ENCODE measurements at regions not wholly inside any gene's neighbourhood (a gene's known extent, or its start where the extent isn't known, plus 50 kb on each side); places are given as distances from the start of the nearest gene placed in this dataset.

GRCh38 chr10:127610816-127611215 lies 61.7 kb downstream of the NPS start:
- H3K36me3 ChIP-seq (ENCODE audit: low read depth): no peaks in the 10 kb centered on the region
- no peak for TF ChIP-seq CTCF (IDR thresholded peaks at IDR 0.05; ENCODE audit: poor library complexity, severe bottlenecking)
- no peaks in the 10 kb centered on the region for H3K9me3 ChIP-seq (ENCODE audit: severe bottlenecking)
- no peak for ATAC-seq (ENCODE audit: low read depth)
- no peak for DNase-seq (ENCODE audit: low spot score)
- no peak overlapping the region for H3K27ac ChIP-seq (ENCODE audit: poor library complexity, severe bottlenecking)
- no peaks in the 10 kb centered on the region for H3K4me1 ChIP-seq (ENCODE audit: insufficient read depth, poor library complexity, severe bottlenecking)
- no peak overlapping the region for H3K4me3 ChIP-seq (ENCODE audit: severe bottlenecking)
- peaks cover 5% of the 10 kb centered on the region for H3K27me3 ChIP-seq (ENCODE audit: insufficient read depth, poor library complexity, severe bottlenecking)

DNA sequence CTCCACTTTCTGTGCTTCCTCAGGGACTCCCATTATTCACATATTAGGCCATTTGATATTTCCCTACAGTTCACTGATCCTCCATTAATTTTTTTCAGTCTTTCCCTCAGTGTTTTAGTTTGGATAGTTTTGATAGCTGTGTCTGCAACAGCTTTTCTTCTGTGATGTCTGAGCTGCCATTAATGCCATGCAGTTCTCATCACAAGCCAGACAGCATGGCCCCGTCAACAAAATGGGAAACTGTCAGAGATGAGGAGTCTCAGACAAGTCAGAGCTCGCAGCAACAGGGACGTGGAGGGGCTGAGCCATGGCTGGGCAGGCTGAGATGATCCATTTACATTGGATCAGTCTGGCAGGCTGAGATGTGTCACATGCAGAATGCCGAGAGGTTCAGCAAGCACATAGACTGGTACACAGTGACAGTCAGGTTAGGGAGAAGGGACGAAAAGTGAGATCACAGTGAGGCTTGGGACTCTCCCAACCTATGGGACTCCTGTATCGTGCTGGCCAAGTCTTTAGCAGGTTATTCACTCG lies 65.4 kb downstream of the NPS start:
- no peak overlapping the region for H3K4me3 ChIP-seq (ENCODE audit: severe bottlenecking)
- H3K9me3 ChIP-seq (ENCODE audit: severe bottlenecking): no peaks in the 10 kb centered on the region
- peaks cover 5% of the 10 kb centered on the region for H3K27me3 ChIP-seq (ENCODE audit: insufficient read depth, poor library complexity, severe bottlenecking)
- ATAC-seq (ENCODE audit: low read depth) (no peak), DNase-seq (ENCODE audit: low spot score) (no peak)
- no peak for TF ChIP-seq CTCF (IDR thresholded peaks at IDR 0.05; ENCODE audit: poor library complexity, severe bottlenecking)
- H3K27ac ChIP-seq (ENCODE audit: poor library complexity, severe bottlenecking): no peak overlapping the region
- H3K4me1 ChIP-seq (ENCODE audit: insufficient read depth, poor library complexity, severe bottlenecking): no peaks in the 10 kb centered on the region
- no peaks in the 10 kb centered on the region for H3K36me3 ChIP-seq (ENCODE audit: low read depth)

DNA sequence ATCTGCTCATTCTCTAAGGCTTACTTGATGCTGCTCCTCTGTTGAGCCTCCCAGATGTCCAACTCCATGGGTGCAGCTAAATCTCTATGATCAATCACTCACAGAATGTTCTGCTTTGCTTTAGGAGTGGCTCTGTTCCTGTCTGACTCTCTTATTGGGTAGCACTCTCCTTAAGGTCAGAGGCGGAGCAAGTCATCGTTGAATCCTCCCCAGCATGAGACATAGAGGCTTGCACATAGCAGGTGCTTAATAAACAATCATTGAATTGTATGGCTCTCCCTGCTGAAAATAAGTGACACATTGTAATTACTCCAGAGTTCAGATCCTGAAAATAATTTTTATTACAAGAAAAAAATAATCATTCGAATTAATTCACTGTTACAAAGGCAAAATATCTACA lies 69.7 kb downstream of the NPS start:
- Histone ChIP-seq H3K4me3 (ENCODE audit: severe bottlenecking) (no peak overlapping the region), H3K4me1 (ENCODE audit: insufficient read depth, poor library complexity, severe bottlenecking) (no peaks in the 10 kb centered on the region), H3K9me3 (ENCODE audit: severe bottlenecking) (no peaks in the 10 kb centered on the region), H3K27ac (ENCODE audit: poor library complexity, severe bottlenecking) (no peak overlapping the region), H3K36me3 (ENCODE audit: low read depth) (no peaks in the 10 kb centered on the region), H3K27me3 (ENCODE audit: insufficient read depth, poor library complexity, severe bottlenecking) (no peaks in the 10 kb centered on the region)
- ATAC-seq (ENCODE audit: low read depth): no peak
- no peak for DNase-seq (ENCODE audit: low spot score)
- TF ChIP-seq CTCF (IDR thresholded peaks at IDR 0.05; ENCODE audit: poor library complexity, severe bottlenecking): no peak

- Histone ChIP-seq H3K4me3 (ENCODE audit: severe bottlenecking) (no peak overlapping the region), H3K27ac (ENCODE audit: poor library complexity, severe bottlenecking) (no peak overlapping the region), H3K27me3 (ENCODE audit: insufficient read depth, poor library complexity, severe bottlenecking) (no peaks in the 10 kb centered on the region), H3K9me3 (ENCODE audit: severe bottlenecking) (no peaks in the 10 kb centered on the region), H3K4me1 (ENCODE audit: insufficient read depth, poor library complexity, severe bottlenecking) (no peaks in the 10 kb centered on the region), H3K36me3 (ENCODE audit: low read depth) (no peaks in the 10 kb centered on the region)
- no peak for TF ChIP-seq CTCF (IDR thresholded peaks at IDR 0.05; ENCODE audit: poor library complexity, severe bottlenecking)
- ATAC-seq (ENCODE audit: low read depth): no peak
- no peak for DNase-seq (ENCODE audit: low spot score)
Observed at GRCh38 chr10:127619546-127620325, 70.6 kb downstream of the NPS start.

GRCh38 chr10:127635882-127636281 lies 86.8 kb downstream of the NPS start:
- no peak for ATAC-seq (ENCODE audit: low read depth)
- H3K4me3 ChIP-seq (ENCODE audit: severe bottlenecking): no peak overlapping the region
- H3K9me3 ChIP-seq (ENCODE audit: severe bottlenecking): no peaks in the 10 kb centered on the region
- no peaks in the 10 kb centered on the region for H3K27me3 ChIP-seq (ENCODE audit: insufficient read depth, poor library complexity, severe bottlenecking)
- TF ChIP-seq CTCF (IDR thresholded peaks at IDR 0.05; ENCODE audit: poor library complexity, severe bottlenecking): no peak
- no peaks in the 10 kb centered on the region for H3K36me3 ChIP-seq (ENCODE audit: low read depth)
- no peak overlapping the region for H3K27ac ChIP-seq (ENCODE audit: poor library complexity, severe bottlenecking)
- no peak for DNase-seq (ENCODE audit: low spot score)
- no peaks in the 10 kb centered on the region for H3K4me1 ChIP-seq (ENCODE audit: insufficient read depth, poor library complexity, severe bottlenecking)

Measured in RWPE2 (cell line).